ENCODE measurements at regions not wholly inside any gene's neighbourhood (a gene's known extent, or its start where the extent isn't known, plus 50 kb on each side); places are given as distances from the start of the nearest gene placed in this dataset.

DNA sequence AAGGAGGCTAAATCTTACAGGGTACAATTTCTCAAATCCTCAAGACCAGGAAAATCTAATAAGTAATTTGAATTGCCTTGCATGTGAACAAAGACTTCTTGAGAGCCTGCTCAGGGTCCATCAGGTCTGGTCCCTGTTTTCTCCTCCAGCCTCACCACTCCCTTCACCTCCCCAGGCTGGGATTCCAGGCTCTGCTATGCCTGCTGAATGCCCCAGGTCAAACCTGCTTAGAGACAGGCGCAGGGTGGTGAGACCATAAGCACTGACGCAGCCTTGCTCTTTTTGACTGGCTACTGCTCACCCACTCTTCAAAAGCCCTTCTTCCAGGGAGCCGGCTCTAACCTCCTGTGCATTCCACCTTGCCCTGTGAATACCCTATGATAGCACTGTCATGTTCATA is 356.4 kb upstream of the ACVR2A start (continued):
- TF ChIP-seq KLF7 (tag by site-specific recombination; IDR thresholded peaks at IDR 0.05; ENCODE audit: borderline replicate concordance) (no peak), ZNF768 (tag by site-specific recombination; IDR thresholded peaks at IDR 0.05) (no peak), SALL2 (tag by site-specific recombination; IDR thresholded peaks at IDR 0.05; ENCODE audit: borderline replicate concordance) (no peak), ZSCAN30 (tag by site-specific recombination; IDR thresholded peaks at IDR 0.05) (no peak), ZNF670 (tag by site-specific recombination; IDR thresholded peaks at IDR 0.05; ENCODE audit: low read depth) (no peak), ZNF248 (tag by site-specific recombination; IDR thresholded peaks at IDR 0.05) (no peak)
- TF ChIP-seq, protein P1, sequence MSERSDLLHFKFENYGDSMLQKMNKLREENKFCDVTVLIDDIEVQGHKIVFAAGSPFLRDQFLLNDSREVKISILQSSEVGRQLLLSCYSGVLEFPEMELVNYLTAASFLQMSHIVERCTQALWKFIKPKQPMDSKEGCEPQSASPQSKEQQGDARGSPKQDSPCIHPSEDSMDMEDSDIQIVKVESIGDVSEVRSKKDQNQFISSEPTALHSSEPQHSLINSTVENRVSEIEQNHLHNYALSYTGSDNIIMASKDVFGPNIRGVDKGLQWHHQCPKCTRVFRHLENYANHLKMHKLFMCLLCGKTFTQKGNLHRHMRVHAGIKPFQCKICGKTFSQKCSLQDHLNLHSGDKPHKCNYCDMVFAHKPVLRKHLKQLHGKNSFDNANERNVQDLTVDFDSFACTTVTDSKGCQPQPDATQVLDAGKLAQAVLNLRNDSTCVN (tag by site-specific recombination; optimal IDR thresholded peaks at IDR 0.05): no peak
- TF ChIP-seq, protein P2, sequence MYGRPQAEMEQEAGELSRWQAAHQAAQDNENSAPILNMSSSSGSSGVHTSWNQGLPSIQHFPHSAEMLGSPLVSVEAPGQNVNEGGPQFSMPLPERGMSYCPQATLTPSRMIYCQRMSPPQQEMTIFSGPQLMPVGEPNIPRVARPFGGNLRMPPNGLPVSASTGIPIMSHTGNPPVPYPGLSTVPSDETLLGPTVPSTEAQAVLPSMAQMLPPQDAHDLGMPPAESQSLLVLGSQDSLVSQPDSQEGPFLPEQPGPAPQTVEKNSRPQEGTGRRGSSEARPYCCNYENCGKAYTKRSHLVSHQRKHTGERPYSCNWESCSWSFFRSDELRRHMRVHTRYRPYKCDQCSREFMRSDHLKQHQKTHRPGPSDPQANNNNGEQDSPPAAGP (tag by site-specific recombination; IDR thresholded peaks at IDR 0.05): no peak

DNA sequence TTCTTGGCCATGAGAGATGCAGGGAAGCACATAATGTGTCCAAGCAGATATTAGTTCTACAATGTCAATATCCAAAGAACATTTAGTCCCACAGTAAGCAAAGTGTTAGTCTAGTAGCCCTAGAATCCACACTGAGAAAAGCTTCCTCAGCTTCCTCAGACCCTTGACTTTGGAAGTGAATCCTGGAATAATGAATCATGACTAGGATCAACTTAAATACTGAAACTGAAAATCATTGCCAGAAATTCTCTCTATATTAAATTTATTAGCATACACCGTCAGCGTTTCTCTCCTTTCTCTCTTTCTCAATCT is 356.9 kb upstream of the ACVR2A start:
- Histone ChIP-seq H3K9me3 (ENCODE audit: control insufficient read depth, insufficient read depth, low read depth, low read length) (no peaks in the 10 kb centered on the region), H3K27ac (ENCODE audit: extremely low read depth, low read depth, low read length) (no peak overlapping the region), H3K36me3 (ENCODE audit: control insufficient read depth in 2 of 2, insufficient read depth in 1 of 2, low read length in 2 of 2) (no peaks in the 10 kb centered on the region), H3K4me1 (ENCODE audit: control insufficient read depth, insufficient read depth, low read length) (peaks cover 6% of the 10 kb centered on the region; the same call in 1 of the 2 replicates), H3K4me3 (ENCODE audit: low read depth, low read length) (no peak overlapping the region)
- ChIA-PET POLR2A (no interaction called here), CTCF (no interaction called here)
- 0 out of 2 replicates have a peak, but pooled peaks have one; percentile 6 for TF ChIP-seq ZBTB17 (tag by site-specific recombination; IDR thresholded peaks at IDR 0.05)
- TF ChIP-seq MZF1 (tag by site-specific recombination; IDR thresholded peaks at IDR 0.05; ENCODE audit: borderline replicate concordance): no peak
- TF ChIP-seq HOXA7 (CRISPR knock-in tag; IDR thresholded peaks at IDR 0.05; ENCODE audit: borderline replicate concordance): no peak
- TF ChIP-seq ZNF146 (tag by site-specific recombination; IDR thresholded peaks at IDR 0.05): no peak
- no peak for TF ChIP-seq KLF1 (tag by site-specific recombination; IDR thresholded peaks at IDR 0.05)
- TF ChIP-seq HOXC10 (CRISPR knock-in tag; IDR thresholded peaks at IDR 0.05): no peak
- no peak for TF ChIP-seq ZNF155 (tag by site-specific recombination; IDR thresholded peaks at IDR 0.05)
- no peak for TF ChIP-seq ZNF555 (tag by site-specific recombination; conservative IDR thresholded peaks at IDR 0.05)
- TF ChIP-seq GLI2 (tag by site-specific recombination; IDR thresholded peaks at IDR 0.05; ENCODE audit: borderline replicate concordance, low read depth): no peak

DNA sequence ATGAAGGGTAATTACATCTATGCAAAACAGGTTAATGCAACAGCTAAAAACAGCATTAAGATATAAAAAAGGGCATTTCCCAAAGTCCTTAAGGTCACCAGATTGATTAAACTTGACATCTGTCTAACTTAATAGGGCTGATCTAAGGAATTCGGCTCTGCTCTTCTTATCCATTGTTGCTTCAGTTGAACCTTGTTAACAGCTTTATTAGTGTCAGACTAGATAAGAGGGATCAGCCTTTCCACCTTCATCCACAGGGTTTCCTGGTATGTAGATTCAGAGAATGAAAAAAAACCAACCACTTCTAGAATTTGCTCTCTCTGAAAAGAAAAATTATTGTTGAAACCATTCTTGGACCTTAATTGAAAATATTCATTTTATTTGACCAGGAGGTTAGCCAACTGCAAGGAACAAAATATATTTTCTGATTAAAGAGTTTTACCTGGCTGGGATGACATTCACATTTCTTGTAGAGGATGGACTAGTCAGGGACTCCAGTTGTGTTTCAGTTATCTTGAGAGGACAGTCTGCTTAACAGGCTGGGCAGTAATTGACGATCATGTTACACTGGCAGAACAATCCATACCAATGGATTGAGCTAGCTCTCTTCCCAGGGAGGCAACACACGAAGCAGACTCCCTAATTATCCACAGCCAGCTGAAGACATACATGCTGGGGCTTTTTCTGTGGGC is 357.4 kb upstream of the ACVR2A start:
- no peaks in the 10 kb centered on the region for H3K9me3 ChIP-seq (ENCODE audit: control insufficient read depth, insufficient read depth, low read depth, low read length)
- H3K27ac ChIP-seq (ENCODE audit: extremely low read depth, low read depth, low read length): no peak overlapping the region
- TF ChIP-seq ZNF600 (tag by site-specific recombination; IDR thresholded peaks at IDR 0.05): peak; percentile 93
- peak; percentile 59; the same call in 1 of the 2 replicates for TF ChIP-seq ZBTB17 (tag by site-specific recombination; IDR thresholded peaks at IDR 0.05)
- no peak for TF ChIP-seq GLIS2 (tag by site-specific recombination; IDR thresholded peaks at IDR 0.05)
- peaks cover 6% of the 10 kb centered on the region; the same call in 1 of the 2 replicates for H3K4me1 ChIP-seq (ENCODE audit: control insufficient read depth, insufficient read depth, low read length)
- ChIA-PET POLR2A (no interaction called here), CTCF (interaction anchor here (0.7 to 1.0 kb wide), 2 partner anchors 9 to 84 kb away, joined by 3 to 5 read pairs; no protein-coding TSS in a partner anchor)
- H3K4me3 ChIP-seq (ENCODE audit: low read depth, low read length): no peak overlapping the region
- no peaks in the 10 kb centered on the region for H3K36me3 ChIP-seq (ENCODE audit: control insufficient read depth in 2 of 2, insufficient read depth in 1 of 2, low read length in 2 of 2)

Data from HEK293 (cell line).